GM18868 (cell line): ENCODE measurements at regions not wholly inside any gene's neighbourhood (a gene's known extent, or its start where the extent isn't known, plus 50 kb on each side); places are given as distances from the start of the nearest gene placed in this dataset.
A peak's percentile ranks its signal among the peaks of the same experiment; 100 is the strongest.

Source experiments
- ATAC-seq: cut with Tn5 transposase; IDR thresholded peaks from one replicate; pipeline ENCODE4 v1.9.1; 2021; ENCODE audit warnings: mild to moderate bottlenecking, moderate library complexity; ENCODE audit not compliant: unreplicated experiment

GRCh38 chr11:110896358-110896757 is 184.1 kb upstream of the ARHGAP20 start:
- ATAC-seq = no peak

GRCh38 chr11:110894224-110894623 is 182.0 kb upstream of the ARHGAP20 start:
- ATAC-seq = no peak

DNA sequence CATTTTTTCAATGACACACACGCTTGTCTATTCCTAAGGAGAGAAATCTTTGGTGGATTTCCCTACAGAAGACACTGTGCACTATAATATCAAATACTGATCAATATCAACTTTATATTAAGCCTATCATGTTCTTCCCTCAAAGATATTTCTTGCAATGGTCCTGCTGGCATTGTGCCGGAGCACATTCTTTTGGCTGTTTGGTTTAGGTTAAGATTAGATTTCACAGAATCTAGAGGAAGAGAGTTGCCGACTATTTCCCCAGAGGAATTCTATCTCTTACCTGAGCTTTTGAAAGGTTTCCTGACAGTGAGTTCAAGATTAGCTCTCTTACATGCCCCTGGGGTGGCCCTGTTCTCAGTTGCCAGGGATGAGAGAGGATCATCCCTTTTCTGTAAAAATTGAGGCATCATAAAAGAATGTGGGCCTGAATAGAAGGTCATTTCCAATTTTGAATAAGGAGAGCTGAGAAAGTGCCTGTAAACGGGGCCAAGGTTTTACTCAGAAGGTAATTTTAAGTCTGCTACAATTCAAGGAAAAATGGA is 180.6 kb upstream of the ARHGAP20 start:
- no peak for ATAC-seq

GRCh38 chr11:110891411-110891810 is 179.2 kb upstream of the ARHGAP20 start:
- ATAC-seq = no peak

DNA sequence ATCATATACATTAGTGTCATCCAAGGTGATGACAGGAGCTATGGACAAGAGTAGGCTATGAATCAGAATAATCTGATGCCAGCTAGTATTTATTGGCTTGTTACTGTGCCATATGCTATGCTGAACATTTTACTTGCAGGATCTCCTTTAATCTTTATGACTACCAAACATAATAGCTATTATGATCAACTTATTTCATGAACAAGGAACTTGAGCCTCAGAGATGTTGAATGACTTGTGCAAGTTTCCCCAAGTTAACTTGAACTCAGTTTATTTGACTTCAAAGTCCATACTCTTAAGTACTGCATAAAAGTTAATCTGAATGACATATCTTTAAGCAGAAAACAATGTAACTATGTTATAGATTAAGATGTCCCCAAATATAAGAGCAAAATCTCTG is 178.8 kb upstream of the ARHGAP20 start:
- ATAC-seq = no peak

DNA sequence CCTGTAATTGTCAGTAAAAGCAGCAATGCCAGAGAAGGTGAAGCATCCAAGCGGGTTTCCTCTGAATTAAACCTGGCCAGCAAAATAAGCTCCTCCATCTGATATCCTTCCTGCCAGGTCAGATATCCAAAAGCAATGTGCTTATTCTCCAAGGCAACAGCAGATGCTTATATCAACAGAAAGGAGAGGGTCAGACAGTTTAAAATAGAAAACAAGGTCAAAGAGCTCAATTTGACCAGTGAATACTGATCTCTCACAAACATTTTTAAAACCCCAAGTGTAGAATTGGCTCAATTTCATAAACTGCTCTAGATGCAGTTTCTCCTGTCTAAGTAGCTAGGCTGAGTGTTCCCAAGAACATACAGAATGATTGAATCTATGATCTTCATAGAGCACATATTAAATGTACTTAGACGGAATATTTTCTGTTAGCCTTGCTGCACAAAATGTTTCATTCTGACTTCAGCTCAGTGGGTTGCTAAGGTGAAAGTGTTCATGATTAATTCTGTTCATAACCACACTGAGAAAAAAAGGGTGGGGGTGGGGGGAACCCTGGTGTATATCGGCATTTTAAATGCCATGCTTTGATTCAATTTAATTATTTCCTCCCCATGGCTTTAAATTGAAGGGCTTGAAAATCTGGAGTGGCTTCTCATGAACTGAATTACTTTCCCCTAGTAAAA is 174.2 kb upstream of the ARHGAP20 start:
- no peak for ATAC-seq

DNA sequence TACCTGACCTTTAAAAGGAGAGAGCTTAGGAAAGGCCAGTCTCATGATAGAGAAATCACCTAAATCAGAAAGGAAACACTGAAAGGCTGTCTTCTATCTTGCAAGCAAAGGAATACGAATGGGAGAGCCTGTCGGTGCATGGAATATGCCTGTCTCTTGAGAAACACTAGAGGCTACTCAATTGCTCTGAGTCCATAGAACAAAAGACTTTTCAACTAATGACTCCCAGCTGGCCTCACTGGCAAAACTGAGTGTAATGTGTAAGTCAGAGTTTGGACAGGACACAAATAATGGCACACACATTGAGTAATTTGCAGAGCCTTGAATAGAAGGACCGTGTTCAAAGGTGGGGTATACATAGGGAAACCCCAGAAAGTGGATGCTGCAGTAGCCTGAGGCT is 171.0 kb upstream of the ARHGAP20 start:
- ATAC-seq = no peak

- ATAC-seq = no peak
Observed at GRCh38 chr11:110878513-110878912, 166.3 kb upstream of the ARHGAP20 start.

GRCh38 chr11:110874437-110875030 is 162.3 kb upstream of the ARHGAP20 start:
- no peak for ATAC-seq

GRCh38 chr11:110873975-110874374 is 161.7 kb upstream of the ARHGAP20 start:
- ATAC-seq = no peak

DNA sequence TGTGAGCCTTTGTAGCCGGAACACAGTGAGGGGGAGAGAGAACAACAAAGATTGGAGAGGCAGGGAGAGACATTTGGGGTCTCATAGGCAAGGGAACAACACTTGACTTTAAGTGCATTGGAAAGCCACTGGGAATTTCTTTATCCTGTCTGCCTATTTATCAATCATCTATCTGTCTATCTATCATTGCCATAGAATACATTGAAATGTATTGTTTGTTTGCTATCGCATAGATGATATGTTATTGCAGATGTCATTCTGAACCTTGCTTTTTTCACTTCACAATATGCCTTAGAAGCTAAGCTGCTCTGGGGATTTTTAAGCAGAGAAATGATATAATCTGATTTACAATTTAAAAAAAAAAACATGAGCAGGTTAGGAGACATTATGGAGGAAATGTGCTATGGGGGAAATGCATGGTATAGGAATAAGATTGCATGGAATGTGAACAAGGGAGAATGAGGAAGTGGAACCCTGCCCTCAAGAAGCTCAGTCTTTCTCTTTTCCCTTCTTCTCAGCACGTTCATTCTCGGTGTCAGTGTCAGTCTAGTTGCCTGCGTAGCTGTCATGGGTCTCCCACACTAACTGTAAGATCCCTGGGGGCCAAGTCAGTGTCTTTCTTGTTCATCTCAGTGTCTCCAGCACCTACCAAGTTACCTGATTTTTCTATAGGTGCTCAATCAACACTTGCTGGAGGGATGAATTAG is 158.7 kb upstream of the ARHGAP20 start:
- peak; percentile 55 for ATAC-seq

DNA sequence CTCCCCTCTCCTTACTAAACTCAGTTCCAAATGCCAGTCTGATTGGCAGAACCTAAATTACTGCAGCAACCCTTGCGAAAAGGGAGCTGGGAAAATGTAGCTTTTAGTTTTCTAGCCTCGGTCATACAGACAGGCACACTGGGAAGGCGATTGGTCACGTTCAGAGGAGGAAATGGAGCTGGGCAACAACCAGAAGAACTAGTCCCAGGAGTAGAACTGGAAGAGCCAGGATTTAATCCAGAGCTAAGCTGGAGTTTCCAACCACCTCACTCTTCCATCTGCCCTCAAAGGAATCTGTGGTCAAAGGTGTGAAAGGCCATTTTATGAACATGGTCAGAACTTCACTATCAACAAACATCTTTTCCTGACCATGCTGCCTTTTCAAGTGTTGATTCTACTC is 155.7 kb upstream of the ARHGAP20 start:
- no peak for ATAC-seq

- ATAC-seq = no peak
Observed at GRCh38 chr11:110866081-110866480, 153.8 kb upstream of the ARHGAP20 start.

DNA sequence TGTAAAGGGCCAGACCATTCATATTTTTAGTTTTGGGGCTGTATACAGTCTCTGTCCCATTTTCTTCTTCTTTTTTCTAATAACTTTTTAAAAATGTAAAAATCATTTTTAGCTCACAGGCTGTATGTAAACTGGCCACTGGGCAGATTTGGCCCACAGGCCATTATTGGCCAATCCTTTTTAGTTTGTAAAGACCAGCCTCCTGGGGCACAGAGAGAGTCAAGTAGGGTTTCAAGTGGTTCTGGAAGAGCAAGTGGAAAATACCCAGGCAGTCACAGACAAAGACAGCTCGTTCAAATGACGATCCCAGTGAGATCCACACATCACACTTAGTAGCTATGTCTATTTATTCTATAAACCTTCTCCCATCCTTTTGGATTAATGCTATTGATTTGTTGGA is 150.2 kb upstream of the ARHGAP20 start:
- ATAC-seq = no peak

DNA sequence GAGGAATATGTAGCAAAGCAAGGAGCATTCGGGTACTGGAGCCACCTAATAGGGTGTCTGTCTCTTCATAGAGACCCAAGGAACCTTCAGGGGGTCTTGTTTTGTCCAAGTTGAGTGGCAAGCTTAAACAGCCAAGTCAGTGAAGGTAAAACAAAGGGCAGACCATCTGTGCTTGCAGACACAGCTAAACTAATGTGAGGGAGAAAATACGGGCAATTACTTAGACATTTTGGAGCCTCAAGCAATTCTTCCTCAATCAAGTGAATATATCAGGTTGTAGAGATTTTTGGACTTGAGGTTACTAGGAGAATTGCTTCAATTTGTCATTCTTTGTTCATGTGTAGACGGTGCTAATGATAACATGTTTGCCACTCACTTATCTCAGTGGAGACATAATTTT is 148.2 kb upstream of the ARHGAP20 start:
- no peak for ATAC-seq

- no peak for ATAC-seq
Observed at GRCh38 chr11:110859998-110860397, 147.8 kb upstream of the ARHGAP20 start.

- ATAC-seq = no peak
Observed at GRCh38 chr11:110859240-110859840, 147.1 kb upstream of the ARHGAP20 start.

GRCh38 chr11:110858547-110858921 is 146.3 kb upstream of the ARHGAP20 start:
- peak; percentile 83 for ATAC-seq

- ATAC-seq = peak; percentile 22
Observed at GRCh38 chr11:110857892-110858546, 145.8 kb upstream of the ARHGAP20 start.

DNA sequence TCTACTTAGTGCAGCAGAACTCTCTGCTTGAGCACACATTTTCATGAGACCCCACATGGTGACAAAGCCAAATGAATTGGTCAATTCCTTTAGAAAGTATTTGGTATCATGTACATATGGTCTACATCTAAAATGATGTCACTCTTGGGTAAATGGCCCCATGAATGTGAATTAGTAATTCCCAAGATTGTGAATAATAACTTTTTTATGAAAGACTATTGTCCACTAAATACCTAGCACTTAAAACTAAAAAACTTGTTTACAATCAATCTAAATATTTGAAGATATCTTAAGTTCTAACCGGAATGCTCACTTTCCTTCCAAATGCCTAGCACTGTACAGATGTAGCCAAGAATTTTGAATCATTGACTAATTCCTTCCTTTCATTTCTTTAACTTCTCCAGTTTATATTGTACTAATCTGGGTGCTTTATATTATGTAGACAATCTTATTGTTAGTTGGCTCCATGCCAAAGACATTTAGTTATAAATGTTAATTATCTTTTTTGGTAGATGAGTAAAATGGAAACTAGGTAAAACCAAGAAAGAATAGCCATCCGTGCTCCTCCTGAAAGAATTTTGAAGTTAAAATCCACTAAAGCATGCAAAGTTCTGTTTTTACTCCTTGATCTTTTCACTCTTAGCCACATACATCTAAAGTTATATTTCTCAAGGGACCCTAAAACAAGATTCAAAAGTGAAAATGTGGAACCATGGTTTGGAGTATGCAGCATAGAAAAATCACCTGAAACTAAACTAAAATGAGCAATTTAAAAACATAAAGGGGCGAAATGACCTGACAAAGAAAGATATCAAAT is 145.0 kb upstream of the ARHGAP20 start:
- ATAC-seq = peak; percentile 67
